ENCODE measurements at regions not wholly inside any gene's neighbourhood (a gene's known extent, or its start where the extent isn't known, plus 50 kb on each side); places are given as distances from the start of the nearest gene placed in this dataset.

DNA sequence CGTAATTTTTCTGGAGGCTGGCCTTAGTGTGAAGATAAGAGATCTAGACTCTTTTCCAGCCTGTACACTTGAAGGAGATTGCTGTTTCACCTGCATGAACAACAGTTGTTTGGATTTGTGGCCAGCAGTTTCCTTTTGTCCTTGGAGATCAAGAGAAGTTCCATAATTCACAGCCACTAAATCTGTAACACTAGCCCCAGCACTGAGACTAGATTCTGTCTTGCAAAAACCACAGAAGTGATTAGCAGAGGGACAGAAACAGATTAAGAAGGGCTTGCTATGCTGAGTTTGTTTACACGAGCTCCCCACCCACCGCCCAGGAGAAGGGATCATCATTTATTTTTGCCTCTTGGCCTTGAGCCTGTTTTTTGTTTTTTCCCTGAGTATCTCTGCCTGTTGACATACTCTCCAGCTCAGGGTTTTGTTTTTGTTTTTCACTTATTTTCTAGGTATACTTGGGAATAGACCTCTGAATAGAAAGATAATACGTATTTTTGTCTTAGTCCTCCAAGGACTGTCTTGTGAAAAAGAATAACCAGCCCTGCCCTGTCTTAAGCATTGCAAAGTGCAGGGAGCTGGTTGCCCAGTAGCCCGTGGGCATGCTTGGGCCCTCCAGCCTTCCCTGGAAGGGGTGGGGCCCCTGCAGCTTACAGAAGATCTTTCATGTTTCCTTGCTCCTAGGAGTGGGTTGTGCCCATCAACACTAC is 93.1 kb upstream of the SOX4 start:
- TF ChIP-seq, protein P1, sequence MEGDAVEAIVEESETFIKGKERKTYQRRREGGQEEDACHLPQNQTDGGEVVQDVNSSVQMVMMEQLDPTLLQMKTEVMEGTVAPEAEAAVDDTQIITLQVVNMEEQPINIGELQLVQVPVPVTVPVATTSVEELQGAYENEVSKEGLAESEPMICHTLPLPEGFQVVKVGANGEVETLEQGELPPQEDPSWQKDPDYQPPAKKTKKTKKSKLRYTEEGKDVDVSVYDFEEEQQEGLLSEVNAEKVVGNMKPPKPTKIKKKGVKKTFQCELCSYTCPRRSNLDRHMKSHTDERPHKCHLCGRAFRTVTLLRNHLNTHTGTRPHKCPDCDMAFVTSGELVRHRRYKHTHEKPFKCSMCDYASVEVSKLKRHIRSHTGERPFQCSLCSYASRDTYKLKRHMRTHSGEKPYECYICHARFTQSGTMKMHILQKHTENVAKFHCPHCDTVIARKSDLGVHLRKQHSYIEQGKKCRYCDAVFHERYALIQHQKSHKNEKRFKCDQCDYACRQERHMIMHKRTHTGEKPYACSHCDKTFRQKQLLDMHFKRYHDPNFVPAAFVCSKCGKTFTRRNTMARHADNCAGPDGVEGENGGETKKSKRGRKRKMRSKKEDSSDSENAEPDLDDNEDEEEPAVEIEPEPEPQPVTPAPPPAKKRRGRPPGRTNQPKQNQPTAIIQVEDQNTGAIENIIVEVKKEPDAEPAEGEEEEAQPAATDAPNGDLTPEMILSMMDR (IDR thresholded peaks at IDR 0.05), result no peak
- TF ChIP-seq EZH2 (IDR thresholded peaks at IDR 0.05; ENCODE audit: borderline replicate concordance, insufficient read depth, low read depth, low read length, poor library complexity, severe bottlenecking), result no peak

Measured in B cell (primary cell).